ENCODE measurements at regions not wholly inside any gene's neighbourhood (a gene's known extent, or its start where the extent isn't known, plus 50 kb on each side); places are given as distances from the start of the nearest gene placed in this dataset.

DNA sequence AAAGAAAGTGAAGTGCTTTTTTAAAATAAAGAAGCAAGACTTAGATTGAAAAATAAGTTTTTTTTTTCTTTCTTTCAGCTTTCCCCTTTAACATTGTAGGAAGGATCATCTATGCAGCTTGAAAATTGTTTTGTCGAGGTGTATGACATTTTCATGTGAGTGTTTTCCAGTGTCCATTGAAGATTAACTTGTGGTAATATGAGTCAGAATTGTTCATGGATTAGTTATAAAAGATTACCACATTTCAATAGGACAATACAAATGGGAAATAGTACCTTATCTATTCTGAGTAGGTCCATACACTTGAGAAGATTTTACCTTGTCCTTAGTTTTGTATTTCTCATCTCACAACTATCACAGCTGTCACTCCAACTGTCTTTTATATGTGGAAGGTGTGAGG is 1234.7 kb downstream of the NSUN3 start:
- Histone ChIP-seq H3K36me3 (no peaks in the 10 kb centered on the region), H3K9me3 (no peaks in the 10 kb centered on the region), H3K4me3 (no peak overlapping the region), H3K27me3 (no peaks in the 10 kb centered on the region), H3K27ac (no peak overlapping the region), H3K4me1 (no peaks in the 10 kb centered on the region)
- WGBS, 2 donors = 80 to 90% methylated on average over 1 of the region's 1 CpG
- ATAC-seq (no peak), DNase-seq (no peak)
- TF ChIP-seq, protein P1, sequence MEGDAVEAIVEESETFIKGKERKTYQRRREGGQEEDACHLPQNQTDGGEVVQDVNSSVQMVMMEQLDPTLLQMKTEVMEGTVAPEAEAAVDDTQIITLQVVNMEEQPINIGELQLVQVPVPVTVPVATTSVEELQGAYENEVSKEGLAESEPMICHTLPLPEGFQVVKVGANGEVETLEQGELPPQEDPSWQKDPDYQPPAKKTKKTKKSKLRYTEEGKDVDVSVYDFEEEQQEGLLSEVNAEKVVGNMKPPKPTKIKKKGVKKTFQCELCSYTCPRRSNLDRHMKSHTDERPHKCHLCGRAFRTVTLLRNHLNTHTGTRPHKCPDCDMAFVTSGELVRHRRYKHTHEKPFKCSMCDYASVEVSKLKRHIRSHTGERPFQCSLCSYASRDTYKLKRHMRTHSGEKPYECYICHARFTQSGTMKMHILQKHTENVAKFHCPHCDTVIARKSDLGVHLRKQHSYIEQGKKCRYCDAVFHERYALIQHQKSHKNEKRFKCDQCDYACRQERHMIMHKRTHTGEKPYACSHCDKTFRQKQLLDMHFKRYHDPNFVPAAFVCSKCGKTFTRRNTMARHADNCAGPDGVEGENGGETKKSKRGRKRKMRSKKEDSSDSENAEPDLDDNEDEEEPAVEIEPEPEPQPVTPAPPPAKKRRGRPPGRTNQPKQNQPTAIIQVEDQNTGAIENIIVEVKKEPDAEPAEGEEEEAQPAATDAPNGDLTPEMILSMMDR (IDR thresholded peaks at IDR 0.05) = no peak
- intact Hi-C loops (cut with DNase I) = no loop called here

DNA sequence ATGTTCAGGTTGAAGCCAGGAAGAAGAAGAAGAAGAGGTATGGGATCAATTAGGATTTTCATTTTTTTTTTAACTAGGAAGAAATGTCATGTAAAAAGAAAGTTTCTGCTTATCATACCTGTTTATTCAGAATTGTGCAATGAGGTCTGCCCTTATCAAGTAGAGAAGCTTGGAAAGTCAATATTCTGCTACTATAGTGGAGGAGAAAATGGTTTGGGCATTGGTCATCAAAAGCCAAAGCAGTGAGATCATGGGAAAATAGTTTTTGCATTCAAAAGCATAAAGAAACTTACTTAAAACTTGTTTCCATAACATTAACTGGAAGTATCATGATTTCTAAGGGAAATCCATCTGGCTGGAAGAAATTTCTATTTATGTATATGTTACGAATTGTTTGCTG is 1239.2 kb downstream of the NSUN3 start:
- Histone ChIP-seq H3K36me3 (no peaks in the 10 kb centered on the region), H3K9me3 (peaks cover 0 to 3% (median 0%) of the 10 kb centered on the region in 11 donors), H3K27ac (no peak overlapping the region), H3K4me3 (no peak overlapping the region), H3K27me3 (no peaks in the 10 kb centered on the region), H3K4me1 (no peaks in the 10 kb centered on the region)
- no peak for ATAC-seq
- intact Hi-C loops (cut with DNase I) = no loop called here
- DNase-seq = no peak
- TF ChIP-seq, protein P1 (IDR thresholded peaks at IDR 0.05) = no peak
- 42 to 49% methylated on average over 1 of the region's 1 CpG for WGBS, 2 donors

GRCh38 chr3:95310560-95310959 is 1247.7 kb downstream of the NSUN3 start:
- no peaks in the 10 kb centered on the region for H3K27me3 ChIP-seq
- no peak for ATAC-seq
- TF ChIP-seq, protein P1 (IDR thresholded peaks at IDR 0.05) = no peak
- H3K9me3 ChIP-seq = peaks cover 0 to 17% (median 0%) of the 10 kb centered on the region in 11 donors
- H3K4me1 ChIP-seq = no peaks in the 10 kb centered on the region
- no peak overlapping the region for H3K4me3 ChIP-seq
- no peak for DNase-seq
- H3K36me3 ChIP-seq = no peaks in the 10 kb centered on the region
- H3K27ac ChIP-seq = no peak overlapping the region
- intact Hi-C loops (cut with DNase I) = no loop called here
- 84 to 88% methylated on average over 2 of the region's 2 CpGs for WGBS, 2 donors

DNA sequence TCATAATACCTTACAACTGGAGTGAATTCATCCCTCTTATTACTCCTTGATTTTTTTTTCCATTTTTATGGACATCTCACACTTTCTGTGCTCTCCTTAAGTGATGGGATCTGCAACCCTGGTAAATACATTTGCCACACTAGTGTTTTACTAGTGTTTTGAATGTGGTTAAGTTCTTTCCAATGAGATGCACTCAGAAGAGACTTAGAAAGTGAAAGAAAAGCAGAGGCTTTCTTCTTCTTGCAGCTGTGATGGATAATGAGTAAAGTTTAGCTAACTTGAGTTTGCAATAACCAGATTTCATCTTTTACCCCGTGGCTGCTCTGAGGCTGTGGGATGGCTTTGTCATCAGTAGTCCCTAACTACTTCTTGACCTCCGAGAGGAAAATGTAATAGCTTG is 1248.4 kb downstream of the NSUN3 start:
- TF ChIP-seq, protein P1 (IDR thresholded peaks at IDR 0.05) = no peak
- Histone ChIP-seq H3K4me1 (no peaks in the 10 kb centered on the region), H3K9me3 (peaks cover 0 to 24% (median 0%) of the 10 kb centered on the region in 11 donors), H3K36me3 (no peaks in the 10 kb centered on the region), H3K27ac (no peak overlapping the region), H3K27me3 (no peaks in the 10 kb centered on the region), H3K4me3 (no peak overlapping the region)
- DNase-seq = no peak
- intact Hi-C loops (cut with DNase I) = no loop called here
- WGBS, 2 donors = 67 to 80% methylated on average over 2 of the region's 2 CpGs
- no peak for ATAC-seq

All from heart right ventricle (tissue), 16 donors.